ENCODE measurements at regions not wholly inside any gene's neighbourhood (a gene's known extent, or its start where the extent isn't known, plus 50 kb on each side); places are given as distances from the start of the nearest gene placed in this dataset.

- TF ChIP-seq CTCF (IDR thresholded peaks at IDR 0.05; ENCODE audit: low read length, missing control alignments) = no peak
- no peak overlapping the region for H3K4me3 ChIP-seq (replicated peaks; ENCODE audit: low read depth, low read length)
- DNase-seq (ENCODE audit: low read depth) = no peak
Observed at GRCh38 chr12:97275728-97276590, 186.6 kb upstream of the RMST start.

- no peak overlapping the region for H3K4me3 ChIP-seq (replicated peaks; ENCODE audit: low read depth, low read length)
- DNase-seq (ENCODE audit: low read depth) = no peak
- no peak for TF ChIP-seq CTCF (IDR thresholded peaks at IDR 0.05; ENCODE audit: low read length, missing control alignments)
Observed at GRCh38 chr12:97276661-97277429, 185.8 kb upstream of the RMST start.

- DNase-seq (ENCODE audit: low read depth) = no peak
- no peak overlapping the region for H3K4me3 ChIP-seq (replicated peaks; ENCODE audit: low read depth, low read length)
- TF ChIP-seq CTCF (IDR thresholded peaks at IDR 0.05; ENCODE audit: low read length, missing control alignments) = no peak
Observed at GRCh38 chr12:97283297-97283696, 179.3 kb upstream of the RMST start.

DNA sequence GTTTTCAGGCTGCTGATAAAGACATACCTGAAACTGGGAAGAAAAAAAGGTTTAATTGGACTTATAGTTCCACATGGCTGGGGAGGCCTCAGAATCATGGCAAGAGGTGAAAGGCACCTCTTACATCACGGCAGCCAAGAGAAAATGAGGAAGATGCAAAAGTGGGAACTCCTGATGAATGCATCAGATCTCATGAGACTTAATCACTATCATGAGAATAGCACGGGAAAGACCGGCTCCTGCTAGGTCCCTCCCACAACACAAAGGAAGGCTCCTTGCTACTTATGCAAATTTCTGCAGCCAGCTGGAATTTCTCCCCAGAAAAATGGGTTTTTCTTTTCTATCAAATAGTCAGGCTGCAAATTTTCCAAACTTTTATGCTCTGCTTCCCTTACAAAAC lies 174.1 kb upstream of the RMST start:
- no peak for TF ChIP-seq CTCF (IDR thresholded peaks at IDR 0.05; ENCODE audit: low read length, missing control alignments)
- DNase-seq (ENCODE audit: low read depth) = no peak
- no peak overlapping the region for H3K4me3 ChIP-seq (replicated peaks; ENCODE audit: low read depth, low read length)

DNA sequence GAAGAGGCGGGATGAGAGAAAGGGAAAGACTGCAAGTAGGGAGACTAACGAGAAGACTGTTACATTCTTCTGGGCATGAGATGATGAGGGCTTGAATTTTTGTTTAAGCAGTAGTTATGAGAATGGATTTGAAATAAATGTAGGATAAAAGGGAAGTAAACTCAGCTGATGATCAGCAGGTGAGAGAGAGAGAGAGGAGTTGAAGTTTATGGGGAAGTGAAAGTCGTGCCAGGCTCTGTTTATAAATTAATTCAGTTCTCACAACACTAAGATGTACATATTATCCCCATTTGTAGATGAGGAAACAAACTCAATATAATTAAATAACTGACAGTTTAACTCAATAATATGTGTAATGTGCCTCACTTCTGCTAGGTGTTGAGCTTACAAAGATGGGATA lies 170.0 kb upstream of the RMST start:
- DNase-seq (ENCODE audit: low read depth) = no peak
- TF ChIP-seq CTCF (IDR thresholded peaks at IDR 0.05; ENCODE audit: low read length, missing control alignments) = no peak
- no peak overlapping the region for H3K4me3 ChIP-seq (replicated peaks; ENCODE audit: low read depth, low read length)

DNA sequence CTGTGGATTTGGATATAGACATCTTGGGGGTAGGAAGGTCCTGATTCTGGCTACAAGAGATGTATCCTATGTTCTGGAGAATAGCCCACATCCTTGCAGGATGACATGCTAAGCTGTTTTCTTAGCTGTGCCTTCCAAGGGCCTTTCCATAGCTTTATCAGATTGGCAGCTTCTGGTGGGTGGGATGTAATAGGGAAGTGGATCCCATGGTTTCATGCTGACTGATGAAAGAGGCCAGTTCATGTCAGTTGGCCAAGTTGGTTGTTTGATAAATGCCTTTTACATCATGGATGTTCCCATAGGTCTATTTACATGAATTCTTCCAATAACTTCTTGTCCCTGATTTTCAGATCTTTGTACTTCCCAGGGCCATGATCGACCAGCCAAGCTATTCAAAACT lies 169.1 kb upstream of the RMST start:
- no peak overlapping the region for H3K4me3 ChIP-seq (replicated peaks; ENCODE audit: low read depth, low read length)
- no peak for DNase-seq (ENCODE audit: low read depth)
- no peak for TF ChIP-seq CTCF (IDR thresholded peaks at IDR 0.05; ENCODE audit: low read length, missing control alignments)

Measured in fibroblast of pulmonary artery (primary cell).